ENCODE measurements at regions not wholly inside any gene's neighbourhood (a gene's known extent, or its start where the extent isn't known, plus 50 kb on each side); places are given as distances from the start of the nearest gene placed in this dataset.
"Not testable (repeated sequence)": the region's sequence is repeated elsewhere in the genome, so short reads cannot be mapped to it uniquely, and the experiment has no call there.

DNA sequence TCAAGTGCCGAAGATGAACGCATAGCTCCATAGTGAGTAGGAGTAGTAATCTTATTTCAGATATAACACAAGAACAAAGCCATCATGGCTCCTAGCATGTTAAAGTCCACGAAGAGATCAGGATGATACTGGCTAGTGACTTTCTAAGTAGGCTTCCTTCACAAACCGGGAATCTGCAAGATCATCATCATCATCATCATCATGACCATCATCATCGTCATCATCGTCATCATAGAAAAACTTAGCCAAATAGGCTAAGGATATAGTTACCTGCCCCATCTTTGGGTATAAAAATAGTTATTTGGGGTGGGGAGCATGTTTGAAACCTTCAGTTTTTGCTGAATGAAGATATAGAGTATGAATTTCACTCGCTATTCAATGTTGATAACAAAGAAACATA, 57.9 kb downstream of the PYDC2 start:
- FAIRE-seq, result no peak

DNA sequence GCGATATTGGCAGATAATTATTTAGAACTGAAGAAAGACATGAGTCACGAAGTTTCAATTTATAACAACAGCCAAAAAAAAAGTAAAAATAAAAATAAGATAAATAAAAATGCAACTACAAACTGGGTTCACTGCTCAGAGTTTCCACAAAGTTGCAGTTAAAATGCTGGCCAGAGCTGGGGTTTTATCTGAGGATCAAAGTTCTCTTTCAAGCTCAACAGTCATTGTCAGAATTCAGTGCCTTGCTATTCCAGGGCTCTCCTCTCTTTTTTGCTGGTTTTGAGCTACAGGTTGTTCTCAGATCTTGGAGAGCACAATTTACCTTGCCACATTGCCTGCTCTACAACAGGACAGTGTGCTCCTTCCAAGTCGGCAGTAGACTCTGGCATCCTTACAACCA, 60.1 kb downstream of the PYDC2 start:
- no peak for FAIRE-seq

DNA sequence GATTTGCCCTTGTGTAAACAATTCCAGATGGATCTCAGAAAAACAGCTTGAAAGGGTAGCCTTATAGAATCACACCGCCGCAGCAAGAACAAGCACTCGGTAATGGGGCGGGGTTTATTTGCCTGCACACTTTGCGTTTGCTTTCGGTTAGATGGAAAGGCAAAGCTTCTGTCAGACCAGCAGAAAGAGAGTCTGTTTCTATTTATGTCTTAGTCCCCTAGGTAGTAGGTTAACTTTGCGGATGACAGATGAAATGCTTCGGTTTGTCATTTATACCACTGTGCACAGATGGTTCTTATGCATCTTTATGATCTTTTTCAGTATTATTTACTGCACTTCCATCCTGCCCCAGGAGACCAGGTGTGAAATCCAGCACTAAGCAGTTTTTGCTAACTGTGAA, 62.2 kb downstream of the PYDC2 start:
- FAIRE-seq, result no peak

DNA sequence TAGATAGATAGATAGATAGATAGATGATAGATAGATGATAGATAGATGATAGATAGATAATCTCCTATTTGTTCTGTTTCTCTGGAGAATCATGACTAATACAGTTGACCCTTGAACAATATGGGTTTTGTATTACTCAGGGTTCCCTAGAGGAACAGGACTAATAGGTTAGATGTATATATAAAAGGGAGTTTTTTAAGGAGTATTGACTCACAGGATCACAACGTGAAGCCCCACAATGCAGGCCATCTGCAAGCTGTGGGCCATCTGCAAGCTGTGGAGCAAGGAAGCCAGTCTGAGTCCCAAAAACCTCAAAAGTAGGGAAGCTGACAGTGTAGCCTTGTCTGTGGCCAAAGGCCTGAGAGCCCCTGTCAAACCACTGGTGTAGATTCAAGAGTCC, 67.6 kb downstream of the PYDC2 start:
- FAIRE-seq, result no peak

DNA sequence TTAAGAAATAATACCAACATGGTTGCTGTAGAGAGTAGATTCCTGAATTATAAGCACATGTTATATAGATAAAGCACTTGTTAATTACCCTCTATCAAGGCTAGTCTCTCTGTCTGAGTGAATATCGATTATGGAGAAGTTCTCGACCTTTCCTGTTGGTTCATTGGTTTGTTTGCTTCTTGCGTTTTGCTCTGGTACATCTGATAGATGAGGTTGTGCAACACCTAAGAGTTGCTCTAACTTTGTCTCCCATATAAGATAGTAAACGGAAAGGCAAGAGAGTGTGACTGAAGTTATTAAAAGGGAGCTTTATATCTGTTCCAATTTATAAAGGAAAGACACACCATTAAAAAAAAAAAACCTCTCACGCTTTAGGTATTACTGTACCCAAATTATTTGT, 69.0 kb downstream of the PYDC2 start:
- no peak for FAIRE-seq

DNA sequence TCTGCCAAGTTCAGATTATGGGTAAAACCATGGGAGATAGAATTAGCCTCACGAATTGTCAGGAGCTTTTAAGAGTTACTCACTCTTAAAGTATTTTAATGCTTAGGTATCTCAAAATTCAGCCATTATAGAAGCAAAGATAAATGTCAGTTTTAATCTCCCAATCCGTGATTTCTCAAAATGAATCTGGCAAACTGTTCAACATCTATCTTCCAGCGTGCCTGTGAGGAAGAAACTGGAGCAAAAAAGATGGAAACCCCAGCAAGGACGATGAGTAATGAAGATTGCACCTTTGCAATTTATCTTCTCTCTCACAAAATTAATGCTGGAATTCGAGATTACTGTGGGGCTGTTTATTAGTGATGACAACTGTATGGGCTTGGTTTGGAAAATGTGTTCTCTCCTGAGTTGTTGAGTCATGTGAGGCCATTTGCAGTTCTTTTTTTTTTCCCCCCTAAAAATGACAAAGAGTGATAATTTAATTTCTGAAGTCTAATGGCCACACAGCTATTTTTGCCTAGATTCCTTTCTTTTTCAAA, 70.5 kb downstream of the PYDC2 start:
- FAIRE-seq, result no peak

DNA sequence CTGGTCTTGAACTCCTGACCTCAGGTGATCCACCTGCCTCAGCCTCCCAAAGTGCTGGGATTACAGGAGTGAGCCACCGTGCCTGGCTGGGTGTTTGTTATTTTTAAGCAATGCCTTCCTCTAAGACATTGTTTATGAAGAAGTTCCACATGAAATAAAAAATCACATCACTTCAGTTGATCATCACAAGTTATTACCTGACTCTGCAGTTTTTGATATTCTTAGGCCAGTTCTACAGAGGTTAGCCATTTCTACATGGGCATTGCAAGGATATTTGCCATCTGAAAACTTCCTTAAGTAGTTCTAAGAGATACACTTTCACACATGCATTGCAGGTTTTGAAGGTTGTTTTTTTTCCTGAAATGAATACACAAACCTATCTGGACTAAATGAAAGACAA, 82.1 kb downstream of the PYDC2 start:
- FAIRE-seq, result no peak

DNA sequence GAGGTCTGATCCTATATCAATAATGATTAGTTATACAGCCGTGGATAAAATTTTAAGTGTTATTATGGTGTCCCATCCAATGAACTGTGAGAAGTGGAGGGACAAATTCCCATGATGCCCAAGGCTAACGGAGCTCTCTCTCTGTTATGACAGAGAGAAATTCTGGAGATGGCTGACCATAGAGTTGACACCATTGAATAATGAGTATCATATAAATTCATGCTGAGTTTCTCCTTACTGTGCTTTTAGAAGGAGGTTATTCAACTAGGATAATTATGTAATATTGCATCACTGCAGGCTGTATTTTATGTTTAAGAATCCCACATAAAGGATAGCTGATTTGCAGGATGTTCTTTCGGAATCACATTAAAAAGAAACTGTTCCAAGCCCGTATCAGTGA, 82.9 kb downstream of the PYDC2 start:
- no peak for FAIRE-seq

DNA sequence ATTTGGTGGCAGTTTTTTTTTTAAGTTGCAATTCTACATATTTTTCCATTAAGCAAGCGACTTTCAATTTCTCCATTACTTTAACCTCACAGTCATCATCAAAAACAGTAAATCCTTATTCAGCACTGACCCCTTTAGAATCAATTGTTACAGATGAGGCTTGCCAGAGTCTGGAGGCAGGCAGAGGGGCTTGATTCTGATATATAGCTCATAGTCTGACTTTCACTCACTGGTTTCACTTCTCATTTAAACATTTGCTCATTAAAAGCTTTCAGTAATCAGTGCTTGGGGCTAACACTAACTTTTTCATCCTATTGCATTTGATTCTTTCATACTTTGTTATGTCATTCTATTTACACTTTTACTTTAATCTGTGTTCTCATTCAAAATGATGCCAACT, 88.4 kb downstream of the PYDC2 start:
- FAIRE-seq, result no peak

DNA sequence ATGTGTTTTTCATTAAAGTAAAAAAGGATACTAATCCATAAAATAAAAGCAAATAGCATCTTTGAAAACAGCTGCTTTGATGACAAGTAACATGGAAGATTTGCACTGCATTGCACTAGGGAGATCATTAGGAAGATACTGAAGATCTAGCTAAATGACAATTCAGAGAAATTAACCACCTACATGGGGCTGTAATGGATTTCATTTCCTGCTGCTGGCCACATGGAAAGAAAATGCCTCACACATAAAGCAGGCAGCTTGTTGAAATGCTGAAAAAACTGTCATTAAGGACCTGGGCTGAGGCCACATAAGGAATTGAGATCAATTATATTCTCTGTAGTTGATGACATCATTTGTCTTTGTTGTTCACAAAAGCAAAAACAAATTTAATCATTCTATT, 94.1 kb downstream of the PYDC2 start:
- FAIRE-seq, result no peak

DNA sequence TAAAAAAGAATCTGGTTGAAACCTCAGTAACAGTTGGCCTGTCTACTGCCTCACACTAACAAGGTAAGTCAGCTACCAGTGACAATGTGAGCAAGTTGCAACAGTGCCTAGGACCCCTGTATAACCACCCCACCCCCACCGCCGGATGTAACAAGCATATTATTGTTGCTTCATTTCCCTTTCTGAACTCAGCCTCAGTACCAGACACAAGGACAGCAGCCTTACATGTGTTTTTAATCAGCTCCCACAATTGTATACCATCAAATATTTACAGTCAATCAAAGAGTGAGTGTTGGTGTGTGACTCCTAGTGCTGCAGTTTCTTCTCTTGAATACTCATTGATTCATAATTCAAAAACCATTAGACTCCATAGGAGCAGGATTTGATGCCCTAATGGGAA, 96.4 kb downstream of the PYDC2 start:
- no peak for FAIRE-seq

DNA sequence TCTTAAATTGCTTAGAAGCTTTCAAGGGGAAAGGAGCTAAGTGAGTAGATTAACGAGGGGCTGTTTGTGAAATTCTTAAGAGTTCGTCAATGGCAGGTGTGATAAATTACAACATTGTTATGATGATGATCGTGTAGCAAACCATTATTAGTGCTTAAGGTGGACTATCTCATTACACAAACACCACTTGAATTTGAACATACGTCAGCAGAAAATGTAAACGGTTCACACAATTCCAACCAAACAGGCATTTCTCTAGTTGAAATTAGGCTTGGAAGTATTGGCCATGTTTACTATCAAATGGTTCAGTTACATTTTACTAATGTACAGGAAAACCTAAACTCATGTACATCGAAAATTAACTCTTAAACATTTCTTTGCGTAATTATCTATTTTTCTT, 102.8 kb downstream of the PYDC2 start:
- no peak for FAIRE-seq

DNA sequence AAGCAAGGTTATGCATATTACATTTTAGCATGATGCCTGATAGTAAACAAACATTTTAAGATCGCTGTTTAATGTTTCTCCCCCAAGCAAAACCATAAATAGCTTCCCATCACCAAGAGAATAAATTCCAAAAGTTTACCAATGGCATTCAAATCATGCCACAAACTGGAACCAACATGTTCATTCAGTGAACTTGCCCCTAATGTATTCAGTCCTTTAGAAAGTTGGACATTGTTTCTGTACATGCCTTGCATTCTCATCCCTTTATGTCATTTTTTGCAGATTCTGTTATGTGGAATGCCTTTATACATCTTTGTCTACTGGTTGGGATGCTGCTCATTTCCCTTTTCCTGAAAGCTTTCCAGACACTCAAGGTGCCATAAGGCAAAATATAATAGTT, 105.5 kb downstream of the PYDC2 start:
- no peak for FAIRE-seq

DNA sequence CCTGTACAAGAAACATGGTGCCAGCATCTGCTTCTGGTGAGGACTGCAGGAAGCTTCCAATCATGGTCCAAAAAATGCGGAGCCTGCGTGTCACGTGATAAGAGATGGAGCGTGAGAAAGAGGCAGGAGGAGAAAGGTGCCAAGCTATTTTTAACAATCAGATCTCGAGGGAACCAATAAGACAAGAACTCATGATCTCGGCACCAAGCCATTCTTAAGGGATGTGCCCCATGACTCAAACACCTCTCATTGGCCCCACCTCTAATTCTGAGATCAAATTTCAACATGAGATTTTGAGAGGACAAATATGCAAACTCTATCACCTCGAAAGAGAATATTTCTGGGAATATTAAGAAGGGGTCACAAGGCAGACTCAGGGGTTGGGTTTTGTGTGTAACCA, 107.2 kb downstream of the PYDC2 start:
- no peak for FAIRE-seq

DNA sequence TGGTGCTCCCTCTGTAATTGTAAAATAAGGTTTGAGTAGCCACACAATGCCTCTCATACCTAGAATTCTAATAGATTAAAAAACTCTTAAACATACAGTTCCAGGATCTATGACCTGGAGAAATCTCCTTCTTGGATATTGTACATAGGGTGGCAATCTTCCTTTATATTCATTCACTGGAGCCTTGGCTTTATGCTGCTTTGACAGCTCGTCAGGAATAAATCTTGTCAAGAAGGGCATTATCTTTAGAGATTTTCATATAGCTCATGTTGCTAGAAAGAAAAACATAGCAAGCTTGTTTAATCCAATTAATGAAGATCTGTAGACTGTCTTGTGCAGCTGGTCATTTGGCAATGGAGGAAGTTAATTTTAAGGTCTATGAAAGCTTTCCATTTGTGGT, 131.1 kb downstream of the PYDC2 start:
- FAIRE-seq, result no peak

DNA sequence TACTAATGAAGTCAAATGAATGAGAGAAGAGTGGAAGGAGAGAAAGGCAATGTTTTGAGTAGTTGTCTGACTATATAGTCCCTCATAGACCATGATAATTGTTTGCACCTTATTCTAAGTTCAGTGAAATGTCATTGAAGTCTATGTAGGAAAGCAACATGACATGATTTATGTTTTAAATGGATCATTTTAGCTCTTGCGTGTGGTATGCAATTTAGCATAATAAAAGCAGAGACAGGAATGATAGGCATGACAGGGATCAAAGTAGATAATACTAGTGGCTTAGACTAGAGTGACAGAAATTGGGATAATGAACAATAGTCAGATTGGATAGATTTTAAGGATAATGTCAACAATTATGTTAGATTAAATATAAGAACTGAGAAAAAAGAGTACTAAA, 132.5 kb downstream of the PYDC2 start:
- FAIRE-seq, result no peak

DNA sequence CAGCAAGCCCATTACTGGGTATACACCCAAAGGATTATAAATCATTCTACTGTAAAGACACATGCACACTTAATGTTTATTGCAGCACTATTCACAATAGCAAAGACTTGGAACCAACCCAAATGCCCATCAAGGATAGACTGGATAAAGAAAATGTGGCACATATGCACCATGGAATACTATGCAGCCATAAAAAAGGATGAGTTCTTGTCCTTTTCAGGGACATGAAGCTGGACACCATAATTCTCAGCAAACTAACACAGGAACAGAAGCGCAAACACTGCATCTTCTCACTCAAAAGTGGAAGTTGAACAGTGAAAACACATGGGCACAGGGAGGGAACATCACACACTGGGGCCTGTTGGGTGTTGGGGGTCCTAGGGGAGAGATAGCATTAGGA, 154.5 kb downstream of the PYDC2 start:
- not testable (repeated sequence) for FAIRE-seq

DNA sequence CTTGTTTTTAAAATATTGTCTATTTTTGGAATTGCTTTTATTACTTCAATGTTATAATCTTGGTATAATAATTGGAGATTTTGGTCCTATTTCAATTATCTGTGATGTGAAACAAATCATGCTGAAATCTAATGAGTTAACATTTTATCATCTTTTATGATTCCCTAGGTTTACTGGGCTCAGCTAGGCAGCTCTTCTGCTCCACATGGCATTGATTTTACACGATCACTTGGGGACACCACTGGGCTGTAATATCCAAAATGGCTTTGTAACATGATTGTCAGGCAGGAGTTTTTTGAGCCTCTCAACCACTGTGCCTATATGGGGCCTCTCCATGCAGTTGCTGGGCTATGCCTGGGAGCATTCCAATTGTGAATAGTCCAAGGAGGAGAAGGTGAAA, 163.3 kb downstream of the PYDC2 start:
- no peak for FAIRE-seq

DNA sequence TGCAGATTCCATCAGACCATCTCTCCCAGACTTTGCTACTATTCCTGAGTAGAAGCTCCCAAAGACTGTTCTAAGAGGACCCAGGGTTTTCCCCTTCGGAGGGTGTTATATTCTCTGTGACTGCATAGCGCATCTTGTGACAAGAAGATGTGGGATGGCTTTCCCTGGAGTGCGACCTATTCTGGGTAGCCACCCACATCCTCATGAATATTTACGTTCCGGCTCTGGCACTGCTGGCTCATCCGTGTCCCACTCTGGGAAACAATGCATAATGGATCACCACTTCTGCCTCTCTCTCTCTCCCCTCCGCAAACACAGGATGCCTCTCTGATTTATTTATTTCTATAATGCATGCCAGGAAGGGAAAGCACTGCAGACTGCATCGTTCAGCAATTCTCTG, 166.1 kb downstream of the PYDC2 start:
- FAIRE-seq, result no peak

DNA sequence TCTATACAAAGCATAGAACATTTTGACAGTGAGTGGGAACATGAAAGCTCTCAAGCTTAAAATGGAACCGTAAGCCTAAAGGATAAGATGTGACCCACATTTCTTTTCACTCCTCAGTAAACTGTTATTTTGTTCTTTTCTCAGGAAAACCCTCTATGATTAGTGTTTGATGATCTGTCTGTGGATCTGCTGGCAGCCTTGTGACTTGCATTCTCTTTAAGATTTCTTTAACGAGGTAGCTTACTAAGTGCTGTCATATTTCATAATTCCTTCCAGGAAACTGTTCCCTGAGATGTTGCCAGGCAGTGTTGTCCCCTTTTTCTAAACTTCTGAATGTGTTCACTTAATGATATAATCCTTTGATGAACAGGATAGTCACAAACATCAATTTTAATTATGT, 167.6 kb downstream of the PYDC2 start:
- no peak for FAIRE-seq

DNA sequence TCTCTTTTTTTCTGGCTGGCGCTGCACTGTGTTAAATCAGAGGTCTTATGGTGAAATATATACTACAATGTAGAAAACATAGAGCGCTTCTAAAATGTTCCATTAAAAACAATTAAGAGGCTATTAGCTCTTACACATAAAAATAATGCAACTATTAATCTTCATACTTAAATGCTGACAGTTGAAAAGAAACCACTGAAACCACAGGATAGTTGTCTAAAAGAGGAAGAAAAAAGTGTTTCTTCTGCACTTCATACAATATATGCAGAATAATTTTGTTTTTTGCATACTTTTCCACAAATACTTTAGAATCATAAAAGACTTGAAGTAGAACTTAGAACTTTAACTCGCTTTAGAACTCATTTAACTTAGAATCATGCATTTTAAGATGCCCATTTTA, 170.5 kb downstream of the PYDC2 start:
- no peak for FAIRE-seq

DNA sequence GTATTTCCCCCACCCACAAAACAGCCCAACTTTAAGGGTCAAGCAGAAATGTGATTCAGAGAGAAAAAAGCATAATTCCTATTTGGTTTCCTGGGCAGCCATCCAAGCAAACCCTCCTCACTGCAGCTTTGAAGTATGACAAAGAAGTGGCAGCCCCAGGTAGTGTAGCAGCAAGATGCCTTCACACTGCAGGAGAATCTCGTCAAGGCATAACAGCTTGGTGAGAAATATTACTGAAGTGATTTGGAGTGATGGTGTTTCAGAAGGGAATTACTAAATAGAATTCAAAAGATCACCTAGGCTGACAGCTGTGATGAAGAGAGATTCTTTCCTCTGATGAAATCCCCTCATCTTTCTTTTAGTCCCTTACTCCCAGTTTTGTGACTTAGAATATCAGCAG, 173.9 kb downstream of the PYDC2 start:
- FAIRE-seq, result no peak

DNA sequence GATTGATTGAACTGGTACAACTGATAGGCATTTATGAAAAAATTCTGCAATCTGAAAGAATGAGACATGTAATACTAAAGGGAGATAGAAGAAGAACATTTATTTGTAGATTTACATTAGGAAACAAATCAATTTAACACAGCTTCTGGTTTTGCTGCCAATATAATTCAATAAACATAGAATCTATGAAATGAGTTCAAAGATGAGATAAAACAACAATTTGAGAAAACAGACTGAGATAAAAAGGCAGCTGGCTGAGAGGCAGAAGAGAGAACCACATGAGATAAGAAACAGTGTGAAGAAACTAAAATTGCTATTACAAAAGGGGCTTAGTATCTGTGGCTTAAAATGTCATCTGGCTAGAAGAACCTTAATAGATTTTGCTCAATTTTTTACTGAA, 176.6 kb downstream of the PYDC2 start:
- FAIRE-seq, result no peak

DNA sequence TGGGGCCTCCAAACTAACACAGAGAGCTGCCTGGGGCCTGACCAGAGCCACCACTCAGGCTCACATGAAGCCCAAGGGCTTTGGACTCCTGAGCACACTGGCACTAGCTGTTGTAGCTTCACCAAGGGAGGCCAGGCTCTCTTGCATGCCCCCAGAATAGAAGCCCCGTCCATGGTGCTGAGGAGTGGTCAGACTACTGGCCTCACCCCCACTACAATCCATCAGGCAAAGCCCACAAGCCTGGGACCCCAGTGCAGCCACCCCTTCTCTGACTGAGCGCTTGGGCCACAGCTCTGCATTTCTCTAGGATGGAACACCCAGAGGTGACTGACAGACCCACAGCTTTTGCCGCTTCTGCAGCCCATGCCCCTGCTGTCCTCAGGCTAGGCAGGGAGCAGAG, 180.8 kb downstream of the PYDC2 start:
- no peak for FAIRE-seq

DNA sequence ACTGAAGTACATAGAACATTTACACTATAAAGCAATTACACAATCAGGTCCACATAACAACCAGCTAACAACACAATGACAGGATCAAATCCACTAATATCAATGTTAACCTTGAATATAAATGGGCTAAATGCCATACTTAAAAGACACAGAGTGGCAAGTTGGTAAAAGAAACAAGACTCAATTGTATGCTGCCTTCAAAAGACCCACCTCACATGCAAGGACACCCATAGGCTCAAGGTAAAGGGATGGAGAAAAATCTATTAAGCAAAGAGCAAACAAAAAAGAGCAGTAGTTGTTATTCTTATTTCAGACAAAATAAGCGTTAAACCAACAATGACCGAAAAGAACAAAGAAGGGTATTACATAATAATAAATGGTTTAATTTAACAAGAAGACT, 183.3 kb downstream of the PYDC2 start:
- no peak for FAIRE-seq

DNA sequence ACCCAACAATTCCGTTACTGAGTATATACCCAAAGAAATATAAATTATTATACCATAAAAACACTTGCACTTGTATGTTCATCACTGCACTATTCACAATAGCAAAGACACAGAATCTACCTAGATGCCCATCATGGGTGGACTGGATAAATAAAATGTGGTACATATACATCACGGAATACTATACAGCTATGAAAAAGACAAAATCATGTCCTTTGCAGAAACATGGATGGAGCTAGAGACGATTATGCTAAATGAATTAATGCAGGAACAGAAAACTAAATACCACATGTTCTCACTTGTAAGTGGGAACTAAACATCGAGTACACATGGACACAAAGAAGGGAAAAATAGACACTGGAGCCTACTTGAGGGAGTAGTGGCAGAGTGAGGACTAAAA, 185.3 kb downstream of the PYDC2 start:
- FAIRE-seq, result no peak
